ENCODE measurements at regions not wholly inside any gene's neighbourhood (a gene's known extent, or its start where the extent isn't known, plus 50 kb on each side); places are given as distances from the start of the nearest gene placed in this dataset.

GRCh38 chr3:132987396-132987795 lies 50.8 kb upstream of the TMEM108 start:
- TF ChIP-seq TCF7L2 (IDR thresholded peaks at IDR 0.05; ENCODE audit: low read depth, low read length) (no peak), SIN3A (IDR thresholded peaks at IDR 0.05; ENCODE audit: borderline replicate concordance, insufficient read depth, low read depth, low read length) (no peak), CTCF (IDR thresholded peaks at IDR 0.05) (no peak), POLR2AphosphoS5 (IDR thresholded peaks at IDR 0.05; ENCODE audit: low read depth, low read length) (no peak), REST (IDR thresholded peaks at IDR 0.05; ENCODE audit: insufficient read depth in 1 of 2, low read depth in 2 of 2, low read length in 1 of 2) (no peak)
- no peaks in the 10 kb centered on the region for H3K36me3 ChIP-seq (ENCODE audit: control insufficient read depth, insufficient read depth, low read length)
- H3K27me3 ChIP-seq (ENCODE audit: control insufficient read depth, insufficient read depth, low read length) = peaks cover 5% of the 10 kb centered on the region
- DNase-seq (ENCODE audit: low read depth, low spot score) (no peak), ATAC-seq (no peak)
- BruUV-seq (replicated peaks) = no TSS peak
- intact Hi-C loops (cut with micrococcal nuclease; ENCODE audit: unreplicated experiment) = no loop called here
- ChIA-PET POLR2A (no interaction called here), CTCF (no interaction called here)
- H3K4me3 ChIP-seq (ENCODE audit: low read depth in 2 of 2, low read length in 2 of 2) = no peak overlapping the region
- H3K4me1 ChIP-seq (ENCODE audit: control insufficient read depth, insufficient read depth, low read length) = no peaks in the 10 kb centered on the region
- H3K27ac ChIP-seq (ENCODE audit: low read length) = no peak overlapping the region
- in situ Hi-C loops (cut with HindIII; ENCODE audit: low pct_unique_long_range_greater_than_20kb, low sequenced_read_pairs) = no loop called here
- no peaks in the 10 kb centered on the region for H3K9me3 ChIP-seq (ENCODE audit: control insufficient read depth, insufficient read depth, low read depth, low read length)

- DNase-seq (ENCODE audit: low read depth, low spot score) (no peak), ATAC-seq (no peak)
- intact Hi-C loops (cut with micrococcal nuclease; ENCODE audit: unreplicated experiment) = no loop called here
- Histone ChIP-seq H3K4me3 (ENCODE audit: low read depth in 2 of 2, low read length in 2 of 2) (no peak overlapping the region), H3K27me3 (ENCODE audit: control insufficient read depth, insufficient read depth, low read length) (peaks cover 5% of the 10 kb centered on the region), H3K4me1 (ENCODE audit: control insufficient read depth, insufficient read depth, low read length) (no peaks in the 10 kb centered on the region), H3K36me3 (ENCODE audit: control insufficient read depth, insufficient read depth, low read length) (no peaks in the 10 kb centered on the region), H3K27ac (ENCODE audit: low read length) (no peak overlapping the region), H3K9me3 (ENCODE audit: control insufficient read depth, insufficient read depth, low read depth, low read length) (no peaks in the 10 kb centered on the region)
- TF ChIP-seq REST (IDR thresholded peaks at IDR 0.05; ENCODE audit: insufficient read depth in 1 of 2, low read depth in 2 of 2, low read length in 1 of 2) (no peak), TCF7L2 (IDR thresholded peaks at IDR 0.05; ENCODE audit: low read depth, low read length) (no peak), SIN3A (IDR thresholded peaks at IDR 0.05; ENCODE audit: borderline replicate concordance, insufficient read depth, low read depth, low read length) (no peak)
- POLR2A ChIA-PET = no interaction called here
- CTCF ChIA-PET = no interaction called here
- in situ Hi-C loops (cut with HindIII; ENCODE audit: low pct_unique_long_range_greater_than_20kb, low sequenced_read_pairs) = no loop called here
- BruUV-seq (replicated peaks) = no TSS peak
Observed at GRCh38 chr3:132984181-132984580, 54.0 kb upstream of the TMEM108 start.

Measured in Panc1 (cell line).